ENCODE measurements at regions not wholly inside any gene's neighbourhood (a gene's known extent, or its start where the extent isn't known, plus 50 kb on each side); places are given as distances from the start of the nearest gene placed in this dataset.

- peaks cover 0 to 10% (median 0%) of the 10 kb centered on the region in 9 donors for H3K4me1 ChIP-seq
- no peak for ATAC-seq
- no peak overlapping the region for H3K27ac ChIP-seq
- no peaks in the 10 kb centered on the region for H3K36me3 ChIP-seq
- no peaks in the 10 kb centered on the region for H3K27me3 ChIP-seq
- no peak for DNase-seq
- peaks cover 0 to 5% (median 0%) of the 10 kb centered on the region in 11 donors for H3K9me3 ChIP-seq
- intact Hi-C loops (cut with DNase I) = no loop called here
- no peak overlapping the region for H3K4me3 ChIP-seq
- TF ChIP-seq, protein P1, sequence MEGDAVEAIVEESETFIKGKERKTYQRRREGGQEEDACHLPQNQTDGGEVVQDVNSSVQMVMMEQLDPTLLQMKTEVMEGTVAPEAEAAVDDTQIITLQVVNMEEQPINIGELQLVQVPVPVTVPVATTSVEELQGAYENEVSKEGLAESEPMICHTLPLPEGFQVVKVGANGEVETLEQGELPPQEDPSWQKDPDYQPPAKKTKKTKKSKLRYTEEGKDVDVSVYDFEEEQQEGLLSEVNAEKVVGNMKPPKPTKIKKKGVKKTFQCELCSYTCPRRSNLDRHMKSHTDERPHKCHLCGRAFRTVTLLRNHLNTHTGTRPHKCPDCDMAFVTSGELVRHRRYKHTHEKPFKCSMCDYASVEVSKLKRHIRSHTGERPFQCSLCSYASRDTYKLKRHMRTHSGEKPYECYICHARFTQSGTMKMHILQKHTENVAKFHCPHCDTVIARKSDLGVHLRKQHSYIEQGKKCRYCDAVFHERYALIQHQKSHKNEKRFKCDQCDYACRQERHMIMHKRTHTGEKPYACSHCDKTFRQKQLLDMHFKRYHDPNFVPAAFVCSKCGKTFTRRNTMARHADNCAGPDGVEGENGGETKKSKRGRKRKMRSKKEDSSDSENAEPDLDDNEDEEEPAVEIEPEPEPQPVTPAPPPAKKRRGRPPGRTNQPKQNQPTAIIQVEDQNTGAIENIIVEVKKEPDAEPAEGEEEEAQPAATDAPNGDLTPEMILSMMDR (IDR thresholded peaks at IDR 0.05) = no peak
Observed at GRCh38 chr16:66194866-66195265, 171.6 kb upstream of the CDH5 start.

DNA sequence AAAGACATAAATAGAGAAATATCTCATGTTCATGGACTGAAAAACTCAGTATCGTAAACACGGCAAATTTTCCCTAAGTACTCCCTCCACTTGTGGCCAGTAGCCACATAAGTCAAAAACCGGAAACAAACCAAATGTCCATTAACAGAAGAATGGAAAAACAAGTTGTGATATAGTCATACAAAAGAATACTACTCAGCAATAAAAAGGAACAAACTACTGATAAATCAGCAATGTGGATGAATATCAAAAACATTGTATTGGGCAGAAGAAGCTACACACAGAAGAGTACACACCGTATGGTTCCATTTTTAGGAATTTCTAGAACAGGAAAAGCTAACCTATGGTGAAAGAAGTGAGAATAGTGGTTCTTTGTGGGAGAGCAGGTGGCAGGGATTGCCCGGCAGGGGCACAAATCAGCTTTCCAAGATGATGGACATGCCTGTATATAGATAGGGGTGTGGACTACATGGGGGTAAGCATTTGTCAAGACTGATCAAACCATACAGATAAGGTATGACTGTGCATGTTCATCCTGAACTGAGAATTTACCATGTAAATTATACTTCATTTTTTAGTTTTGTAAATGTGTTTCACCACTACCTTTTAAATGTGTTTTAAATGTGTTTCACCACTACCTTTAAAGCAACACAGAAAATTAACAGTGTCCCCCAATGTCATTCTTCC is 172.8 kb upstream of the CDH5 start:
- TF ChIP-seq, protein P1 (IDR thresholded peaks at IDR 0.05) = no peak
- Histone ChIP-seq H3K4me3 (no peak overlapping the region), H3K9me3 (peaks cover 0 to 5% (median 0%) of the 10 kb centered on the region in 11 donors), H3K4me1 (no peaks in the 10 kb centered on the region), H3K27me3 (no peaks in the 10 kb centered on the region), H3K36me3 (no peaks in the 10 kb centered on the region), H3K27ac (no peak overlapping the region)
- 78 to 90% methylated on average over 5 of the region's 5 CpGs for WGBS, 2 donors
- ATAC-seq = no peak
- intact Hi-C loops (cut with DNase I) = no loop called here
- DNase-seq = no peak

- Histone ChIP-seq H3K9me3 (peaks cover 0 to 5% (median 0%) of the 10 kb centered on the region in 11 donors), H3K27ac (peak overlapping the region in 1 of 10 donors; percentile 31), H3K36me3 (no peaks in the 10 kb centered on the region), H3K4me1 (no peaks in the 10 kb centered on the region), H3K27me3 (no peaks in the 10 kb centered on the region), H3K4me3 (no peak overlapping the region)
- TF ChIP-seq, protein P1 (IDR thresholded peaks at IDR 0.05) = no peak
- ATAC-seq (no peak), DNase-seq (no peak)
- WGBS, 2 donors = 94 to 95% methylated on average over 1 of the region's 1 CpG
- intact Hi-C loops (cut with DNase I) = no loop called here
Observed at GRCh38 chr16:66190411-66190810, 176.1 kb upstream of the CDH5 start.

DNA sequence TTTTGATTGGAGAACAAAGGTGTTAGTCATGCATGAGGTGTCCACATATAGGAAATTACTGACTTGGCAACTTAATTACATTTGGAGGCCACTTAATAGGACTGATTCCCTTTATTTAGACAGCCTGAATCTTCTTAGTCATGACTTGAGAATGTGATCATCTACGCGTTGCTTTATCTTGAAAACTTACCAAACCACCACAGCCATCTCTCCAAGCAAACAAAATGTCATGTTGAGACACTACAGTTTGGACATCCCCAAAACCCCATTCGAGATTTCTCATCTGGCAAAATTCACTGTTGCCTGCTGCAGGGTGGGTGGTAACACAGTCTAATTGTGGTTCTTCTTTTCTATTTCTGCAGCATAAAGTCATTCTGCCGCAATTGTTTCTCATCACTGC is 176.5 kb upstream of the CDH5 start:
- intact Hi-C loops (cut with DNase I) = no loop called here
- TF ChIP-seq, protein P1 (IDR thresholded peaks at IDR 0.05) = no peak
- peaks cover 0 to 5% (median 0%) of the 10 kb centered on the region in 11 donors for H3K9me3 ChIP-seq
- DNase-seq = no peak
- H3K4me1 ChIP-seq = no peaks in the 10 kb centered on the region
- no peaks in the 10 kb centered on the region for H3K36me3 ChIP-seq
- ATAC-seq = peak in 2 of 8 donors; percentile 30 to 33
- no peak overlapping the region for H3K27ac ChIP-seq
- 73 to 93% methylated on average over 4 of the region's 4 CpGs for WGBS, 2 donors
- H3K4me3 ChIP-seq = no peak overlapping the region
- H3K27me3 ChIP-seq = no peaks in the 10 kb centered on the region
